ENCODE measurements at regions not wholly inside any gene's neighbourhood (a gene's known extent, or its start where the extent isn't known, plus 50 kb on each side); places are given as distances from the start of the nearest gene placed in this dataset.
"Not testable (repeated sequence)": the region's sequence is repeated elsewhere in the genome, so short reads cannot be mapped to it uniquely, and the experiment has no call there.

GRCh38 chr16:16938009-16938408 lies 532.8 kb downstream of the XYLT1 start:
- no peak for DNase-seq (ENCODE audit: low read depth)

- no peak for DNase-seq (ENCODE audit: low read depth)
Measured at GRCh38 chr16:16938980-16939379, 531.8 kb downstream of the XYLT1 start.

DNA sequence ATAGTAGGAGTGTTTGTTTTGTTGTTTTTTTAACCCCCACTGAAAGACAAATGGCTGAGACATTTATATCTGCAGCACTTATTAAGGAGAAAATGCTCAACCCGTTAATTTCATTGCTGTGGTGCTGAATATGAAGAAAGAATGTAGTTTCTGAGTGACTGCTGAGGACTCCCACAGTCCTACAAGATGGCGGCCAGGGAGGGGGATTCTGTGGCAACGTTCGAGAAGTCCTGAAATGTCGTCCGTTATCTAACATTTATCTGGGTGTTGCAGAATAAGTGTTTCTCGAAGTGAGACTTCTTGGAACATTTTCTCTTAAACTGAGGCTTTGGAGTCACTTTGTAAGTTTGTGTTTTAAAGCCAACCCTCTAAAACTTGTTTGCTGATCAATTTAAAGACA lies 530.4 kb downstream of the XYLT1 start:
- DNase-seq (ENCODE audit: low read depth): no peak

GRCh38 chr16:16942849-16943248 lies 527.9 kb downstream of the XYLT1 start:
- not testable (repeated sequence) for DNase-seq (ENCODE audit: low read depth)

GRCh38 chr16:16945207-16945606 lies 525.6 kb downstream of the XYLT1 start:
- DNase-seq (ENCODE audit: low read depth): no peak

- no peak for DNase-seq (ENCODE audit: low read depth)
Measured at GRCh38 chr16:16956376-16956775, 514.4 kb downstream of the XYLT1 start.

DNA sequence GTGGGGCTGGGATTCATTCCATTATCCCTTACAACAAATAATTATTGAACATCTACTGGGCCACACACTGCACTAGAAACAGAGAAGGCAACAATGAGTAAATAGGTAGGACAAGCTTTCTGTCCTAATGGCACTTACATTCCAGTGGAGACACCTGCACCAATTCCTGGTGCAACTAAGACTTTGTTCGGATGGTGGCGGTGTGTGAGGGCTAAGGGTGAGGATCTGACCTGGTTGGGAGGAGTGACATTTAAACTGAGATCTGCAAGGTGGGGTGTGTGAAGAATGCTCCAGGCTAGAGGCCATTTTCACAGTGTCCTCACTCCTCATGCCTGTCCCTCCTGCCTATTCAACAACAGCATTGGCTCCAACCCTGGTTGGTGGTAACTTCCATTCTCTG lies 510.0 kb downstream of the XYLT1 start:
- no peak for DNase-seq (ENCODE audit: low read depth)

- no peak for DNase-seq (ENCODE audit: low read depth)
Measured at GRCh38 chr16:16966439-16966838, 504.3 kb downstream of the XYLT1 start.

- DNase-seq (ENCODE audit: low read depth): no peak
Measured at GRCh38 chr16:16971042-16971441, 499.7 kb downstream of the XYLT1 start.

- DNase-seq (ENCODE audit: low read depth): no peak
Measured at GRCh38 chr16:16972831-16973230, 497.9 kb downstream of the XYLT1 start.

- no peak for DNase-seq (ENCODE audit: low read depth)
Measured at GRCh38 chr16:16973707-16974591, 496.8 kb downstream of the XYLT1 start.

DNA sequence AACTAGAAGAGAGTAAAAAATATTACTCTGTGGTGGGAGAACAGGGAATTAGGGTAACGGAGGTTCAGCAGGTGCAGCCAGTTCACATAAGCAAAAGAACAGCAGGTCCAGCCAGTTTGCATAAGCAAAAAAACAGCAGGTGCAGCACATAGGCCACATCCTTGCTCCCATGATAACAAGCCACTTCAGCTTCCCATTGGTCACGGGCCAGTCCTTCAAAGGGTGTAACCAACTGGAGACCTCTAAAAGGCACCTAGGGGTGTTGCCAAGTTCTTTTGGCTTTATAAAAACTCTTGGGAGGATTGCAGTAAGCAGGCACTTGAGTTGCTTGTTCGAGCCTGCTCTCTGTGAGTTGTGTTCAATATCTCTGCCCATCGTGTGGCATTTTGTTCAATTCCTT lies 488.1 kb downstream of the XYLT1 start:
- no peak for DNase-seq (ENCODE audit: low read depth)

GRCh38 chr16:16983582-16983981 lies 487.2 kb downstream of the XYLT1 start:
- no peak for DNase-seq (ENCODE audit: low read depth)

GRCh38 chr16:16984091-16984490 lies 486.7 kb downstream of the XYLT1 start:
- DNase-seq (ENCODE audit: low read depth): not testable (repeated sequence)

DNA sequence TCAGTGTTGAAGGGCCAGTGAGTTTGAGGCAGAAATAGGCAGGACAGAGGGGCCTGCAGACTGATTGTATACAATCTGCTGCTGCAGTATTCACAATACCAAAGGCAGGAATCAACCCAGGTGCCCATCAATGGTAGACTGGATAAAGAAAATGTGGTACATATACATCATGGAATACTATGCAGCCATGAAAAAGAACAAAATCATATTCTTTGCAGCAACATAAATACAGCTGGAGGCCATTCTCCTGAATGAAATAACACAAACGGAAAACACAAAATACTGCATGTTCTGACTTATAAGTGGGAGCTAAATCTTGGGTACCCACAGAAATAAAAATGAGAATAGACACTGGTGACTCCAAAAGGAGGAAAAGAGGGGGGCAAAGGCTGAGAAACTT lies 485.1 kb downstream of the XYLT1 start:
- no peak for DNase-seq (ENCODE audit: low read depth)

- DNase-seq (ENCODE audit: low read depth): no peak
Measured at GRCh38 chr16:16988963-16989362, 481.8 kb downstream of the XYLT1 start.

DNA sequence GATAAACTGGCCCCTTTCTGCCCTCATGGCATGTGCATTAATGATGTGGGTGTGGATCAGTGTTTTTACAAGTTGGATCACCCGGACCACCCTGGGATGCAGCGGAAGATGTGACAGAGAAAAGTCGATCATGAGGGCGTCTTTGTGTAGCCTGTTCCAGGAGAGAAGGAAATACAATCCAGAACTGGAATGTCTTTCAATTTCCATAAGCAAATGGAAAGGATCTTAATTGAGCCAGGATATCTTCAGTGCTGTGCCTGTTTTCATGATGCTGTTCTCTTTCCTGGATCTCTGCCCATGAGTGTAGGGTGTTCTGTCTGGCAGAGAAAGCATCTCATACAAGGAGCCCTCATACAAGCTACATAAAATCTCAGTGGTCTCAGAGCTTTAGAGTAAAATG lies 481.4 kb downstream of the XYLT1 start:
- DNase-seq (ENCODE audit: low read depth): no peak

- DNase-seq (ENCODE audit: low read depth): no peak
Measured at GRCh38 chr16:16991711-16992110, 479.0 kb downstream of the XYLT1 start.

DNA sequence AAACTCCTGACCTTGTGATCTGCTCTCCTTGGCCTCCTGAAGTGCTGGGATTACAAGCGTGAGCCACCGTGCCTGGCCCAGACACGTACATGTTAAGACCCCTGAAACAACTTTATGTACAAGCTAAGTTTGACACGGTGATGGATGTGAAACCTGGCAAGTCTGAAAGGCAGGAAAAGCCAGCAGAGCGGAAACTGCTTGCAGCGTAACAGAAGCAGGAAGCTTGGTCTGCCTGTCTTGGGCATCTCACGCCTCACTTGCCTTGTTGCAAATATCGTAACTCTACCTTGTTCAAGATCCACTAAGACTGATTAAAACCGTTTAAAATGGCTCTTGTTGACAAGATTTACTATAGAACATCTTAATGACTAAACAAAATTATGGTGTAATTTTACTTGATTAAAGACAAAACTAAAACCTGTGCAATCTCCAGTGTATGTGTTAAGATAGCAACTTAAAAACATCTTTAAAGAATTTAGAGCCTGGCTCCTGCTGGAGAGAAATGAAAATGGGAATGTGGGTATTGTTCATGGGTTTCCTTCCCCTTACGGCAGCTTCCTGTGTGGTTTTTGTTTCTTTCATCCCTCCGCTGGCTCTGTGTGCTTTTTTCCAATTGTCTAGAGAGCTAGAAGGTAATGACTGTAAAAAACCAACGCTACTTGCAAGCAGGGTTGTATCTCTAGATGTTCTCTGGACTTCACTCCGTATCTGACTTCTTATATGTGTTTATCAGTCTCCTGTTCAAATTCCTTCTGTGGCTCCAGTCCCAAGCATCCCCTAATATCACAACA lies 477.6 kb downstream of the XYLT1 start:
- DNase-seq (ENCODE audit: low read depth): no peak

GRCh38 chr16:16994831-16995230 lies 475.9 kb downstream of the XYLT1 start:
- DNase-seq (ENCODE audit: low read depth): no peak

- no peak for DNase-seq (ENCODE audit: low read depth)
Measured at GRCh38 chr16:16996827-16997226, 473.9 kb downstream of the XYLT1 start.

GRCh38 chr16:16997349-16997748 lies 473.4 kb downstream of the XYLT1 start:
- no peak for DNase-seq (ENCODE audit: low read depth)

DNA sequence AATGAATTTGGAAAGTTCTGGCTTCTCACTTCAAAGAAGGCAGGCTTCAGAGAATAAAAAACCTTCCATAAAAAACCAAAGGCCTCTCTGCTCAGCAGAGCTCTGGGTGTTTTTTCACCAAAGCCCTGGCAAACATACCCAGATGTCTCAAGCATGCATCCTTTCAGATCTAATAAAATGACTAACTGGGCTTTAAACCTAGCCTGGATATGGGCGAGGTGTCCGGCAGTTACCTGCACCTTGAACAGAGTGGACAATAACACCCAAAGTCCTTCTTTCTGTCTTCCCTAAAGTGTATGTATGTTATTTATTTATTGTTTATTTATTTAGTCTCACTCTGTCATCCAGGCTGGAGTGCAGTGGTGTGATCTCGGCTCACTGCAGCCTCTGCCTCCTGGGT lies 469.3 kb downstream of the XYLT1 start:
- no peak for DNase-seq (ENCODE audit: low read depth)
